IgD-negative memory B cell (primary cell): ENCODE measurements at regions not wholly inside any gene's neighbourhood (a gene's known extent, or its start where the extent isn't known, plus 50 kb on each side); places are given as distances from the start of the nearest gene placed in this dataset.

ENCODE experiments used
- H3K27ac Mint-ChIP-seq, 3 donors: one replicate each; pipeline ENCODE4 v1.8.0; 2020 to 2022; ENCODE audit warnings: mild to moderate bottlenecking in 3 of 3, mixed read lengths in 3 of 3, moderate library complexity in 1 of 3
- H3K27me3 Mint-ChIP-seq: one replicate; pipeline ENCODE4 v1.8.0; 2021; ENCODE audit warnings: mixed read lengths
- H3K36me3 Mint-ChIP-seq: one replicate; pipeline ENCODE4 v1.8.0; 2020; ENCODE audit warnings: mild to moderate bottlenecking, mixed read lengths
- H3K4me1 Mint-ChIP-seq, 3 donors: one replicate each; pipeline ENCODE4 v1.8.0; 2020 to 2022; ENCODE audit warnings: mixed read lengths in 3 of 3, mild to moderate bottlenecking in 1 of 3
- H3K4me3 Mint-ChIP-seq, 4 donors: one replicate each; pipeline ENCODE4 v1.8.0; 2020 to 2022; ENCODE audit warnings: mild to moderate bottlenecking in 4 of 4, mixed read lengths in 4 of 4, moderate library complexity in 3 of 4
- H3K9me3 Mint-ChIP-seq, 3 donors: one replicate each; pipeline ENCODE4 v1.8.0; 2020 to 2021; ENCODE audit warnings: mixed read lengths in 3 of 3, mild to moderate bottlenecking in 1 of 3

- no peak overlapping the region for H3K27ac Mint-ChIP-seq
- H3K36me3 Mint-ChIP-seq, result peaks cover 4% of the 10 kb centered on the region
- H3K4me3 Mint-ChIP-seq, result no peak overlapping the region
- H3K9me3 Mint-ChIP-seq, result peaks cover 0 to 19% (median 7%) of the 10 kb centered on the region in 3 donors
- H3K27me3 Mint-ChIP-seq, result peaks cover 25% of the 10 kb centered on the region
- H3K4me1 Mint-ChIP-seq, result no peaks in the 10 kb centered on the region
Observed at GRCh38 chr12:107978641-107979040, 150.4 kb upstream of the WSCD2 start.

- Mint-ChIP-seq H3K27ac (no peak overlapping the region), H3K9me3 (no peaks in the 10 kb centered on the region), H3K4me1 (no peaks in the 10 kb centered on the region), H3K4me3 (no peak overlapping the region), H3K27me3 (peaks cover 24% of the 10 kb centered on the region), H3K36me3 (peaks cover 2% of the 10 kb centered on the region)
Observed at GRCh38 chr12:107983756-107984472, 145.2 kb upstream of the WSCD2 start.

GRCh38 chr12:107984973-107985372 is 144.1 kb upstream of the WSCD2 start:
- peaks cover 27% of the 10 kb centered on the region for H3K27me3 Mint-ChIP-seq
- H3K36me3 Mint-ChIP-seq, result peaks cover 2% of the 10 kb centered on the region
- no peak overlapping the region for H3K4me3 Mint-ChIP-seq
- H3K4me1 Mint-ChIP-seq, result no peaks in the 10 kb centered on the region
- no peak overlapping the region for H3K27ac Mint-ChIP-seq
- no peaks in the 10 kb centered on the region for H3K9me3 Mint-ChIP-seq

- H3K4me3 Mint-ChIP-seq, result no peak overlapping the region
- no peak overlapping the region for H3K27ac Mint-ChIP-seq
- peaks cover 25% of the 10 kb centered on the region for H3K27me3 Mint-ChIP-seq
- no peaks in the 10 kb centered on the region for H3K9me3 Mint-ChIP-seq
- peaks cover 0 to 1% (median 0%) of the 10 kb centered on the region in 3 donors for H3K4me1 Mint-ChIP-seq
- no peaks in the 10 kb centered on the region for H3K36me3 Mint-ChIP-seq
Observed at GRCh38 chr12:107986183-107986582, 142.9 kb upstream of the WSCD2 start.

- Mint-ChIP-seq H3K27me3 (peaks cover 19% of the 10 kb centered on the region), H3K36me3 (no peaks in the 10 kb centered on the region), H3K4me3 (no peak overlapping the region), H3K9me3 (no peaks in the 10 kb centered on the region), H3K4me1 (peaks cover 0 to 1% (median 0%) of the 10 kb centered on the region in 3 donors), H3K27ac (no peak overlapping the region)
Observed at GRCh38 chr12:107990325-107990724, 138.8 kb upstream of the WSCD2 start.

- H3K27me3 Mint-ChIP-seq, result peaks cover 25% of the 10 kb centered on the region
- no peaks in the 10 kb centered on the region for H3K36me3 Mint-ChIP-seq
Observed at GRCh38 chr12:107992029-107992428, 137.1 kb upstream of the WSCD2 start.

GRCh38 chr12:107992870-107993451 is 136.1 kb upstream of the WSCD2 start:
- no peak overlapping the region for H3K27ac Mint-ChIP-seq
- peaks cover 22% of the 10 kb centered on the region for H3K27me3 Mint-ChIP-seq
- no peaks in the 10 kb centered on the region for H3K36me3 Mint-ChIP-seq
- no peak overlapping the region for H3K4me3 Mint-ChIP-seq
- H3K9me3 Mint-ChIP-seq, result peaks cover 0 to 2% (median 0%) of the 10 kb centered on the region in 3 donors
- peaks cover 0 to 1% (median 0%) of the 10 kb centered on the region in 3 donors for H3K4me1 Mint-ChIP-seq

More at GRCh38 chr12:107992029-107992428, 137.1 kb upstream of the WSCD2 start:
- Mint-ChIP-seq H3K9me3 (peaks cover 0 to 2% (median 0%) of the 10 kb centered on the region in 3 donors), H3K4me3 (no peak overlapping the region), H3K4me1 (peaks cover 0 to 1% (median 0%) of the 10 kb centered on the region in 3 donors), H3K27ac (no peak overlapping the region)

- H3K36me3 Mint-ChIP-seq, result peaks cover 2% of the 10 kb centered on the region
- H3K27ac Mint-ChIP-seq, result no peak overlapping the region
- H3K4me3 Mint-ChIP-seq, result no peak overlapping the region
- peaks cover 28% of the 10 kb centered on the region for H3K27me3 Mint-ChIP-seq
- H3K9me3 Mint-ChIP-seq, result peaks cover 1 to 17% (median 7%) of the 10 kb centered on the region in 3 donors
- H3K4me1 Mint-ChIP-seq, result no peaks in the 10 kb centered on the region
Observed at GRCh38 chr12:107998863-107999262, 130.2 kb upstream of the WSCD2 start.

- Mint-ChIP-seq H3K4me3 (no peak overlapping the region), H3K27me3 (peaks cover 27% of the 10 kb centered on the region), H3K4me1 (no peaks in the 10 kb centered on the region), H3K36me3 (peaks cover 2% of the 10 kb centered on the region), H3K9me3 (peaks cover 1 to 17% (median 7%) of the 10 kb centered on the region in 3 donors), H3K27ac (no peak overlapping the region)
Observed at GRCh38 chr12:108000111-108000510, 129.0 kb upstream of the WSCD2 start.

- Mint-ChIP-seq H3K4me3 (no peak overlapping the region), H3K27ac (no peak overlapping the region), H3K4me1 (no peaks in the 10 kb centered on the region), H3K36me3 (peaks cover 2% of the 10 kb centered on the region), H3K27me3 (peaks cover 18% of the 10 kb centered on the region), H3K9me3 (peaks cover 0 to 5% (median 4%) of the 10 kb centered on the region in 3 donors)
Observed at GRCh38 chr12:108004319-108004718, 124.8 kb upstream of the WSCD2 start.

GRCh38 chr12:108008163-108008905 is 120.8 kb upstream of the WSCD2 start:
- Mint-ChIP-seq H3K4me1 (no peaks in the 10 kb centered on the region), H3K9me3 (no peaks in the 10 kb centered on the region)

GRCh38 chr12:108009442-108010070 is 119.5 kb upstream of the WSCD2 start:
- H3K27ac Mint-ChIP-seq, result no peak overlapping the region
- no peak overlapping the region for H3K4me3 Mint-ChIP-seq
- H3K27me3 Mint-ChIP-seq, result peaks cover 10% of the 10 kb centered on the region
- no peaks in the 10 kb centered on the region for H3K4me1 Mint-ChIP-seq
- no peaks in the 10 kb centered on the region for H3K9me3 Mint-ChIP-seq
- H3K36me3 Mint-ChIP-seq, result no peaks in the 10 kb centered on the region

More at GRCh38 chr12:108008163-108008905, 120.8 kb upstream of the WSCD2 start:
- no peak overlapping the region for H3K4me3 Mint-ChIP-seq
- H3K27ac Mint-ChIP-seq, result no peak overlapping the region
- H3K27me3 Mint-ChIP-seq, result peaks cover 12% of the 10 kb centered on the region
- no peaks in the 10 kb centered on the region for H3K36me3 Mint-ChIP-seq

- Mint-ChIP-seq H3K36me3 (no peaks in the 10 kb centered on the region), H3K9me3 (peaks cover 0 to 2% (median 0%) of the 10 kb centered on the region in 3 donors), H3K27me3 (peaks cover 12% of the 10 kb centered on the region), H3K27ac (no peak overlapping the region), H3K4me3 (no peak overlapping the region), H3K4me1 (no peaks in the 10 kb centered on the region)
Observed at GRCh38 chr12:108016022-108016564, 113.0 kb upstream of the WSCD2 start.

- H3K27ac Mint-ChIP-seq, result no peak overlapping the region
- no peaks in the 10 kb centered on the region for H3K36me3 Mint-ChIP-seq
- peaks cover 10% of the 10 kb centered on the region for H3K27me3 Mint-ChIP-seq
Observed at GRCh38 chr12:108017472-108018057, 111.5 kb upstream of the WSCD2 start.

More at GRCh38 chr12:108017472-108018057, 111.5 kb upstream of the WSCD2 start:
- no peak overlapping the region for H3K4me3 Mint-ChIP-seq
- H3K9me3 Mint-ChIP-seq, result peaks cover 0 to 2% (median 0%) of the 10 kb centered on the region in 3 donors
- H3K4me1 Mint-ChIP-seq, result no peaks in the 10 kb centered on the region
